ENCODE measurements at regions not wholly inside any gene's neighbourhood (a gene's known extent, or its start where the extent isn't known, plus 50 kb on each side); places are given as distances from the start of the nearest gene placed in this dataset.

DNA sequence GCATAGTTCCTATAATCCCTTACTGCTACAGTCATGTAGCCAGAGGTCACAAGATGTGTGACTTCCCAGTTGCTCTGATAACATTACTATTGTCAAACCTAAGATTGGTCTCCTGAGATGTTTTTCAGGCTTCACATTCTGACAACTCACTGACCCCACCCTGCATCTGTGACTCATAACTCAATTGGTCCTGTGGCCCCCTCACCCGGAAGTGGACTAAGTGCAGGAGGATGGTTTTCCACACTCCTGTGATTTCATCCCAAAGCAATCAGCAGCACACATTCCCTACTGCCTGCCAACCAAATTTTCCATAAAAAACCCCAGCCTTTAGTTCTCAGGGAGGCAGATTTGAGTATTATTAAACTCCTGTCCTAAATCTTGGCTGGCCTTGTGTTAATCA, 564.9 kb upstream of the ZNF385D start:
- Histone ChIP-seq H3K4me1 (ENCODE audit: insufficient read depth) (no peaks in the 10 kb centered on the region), H3K27ac (ENCODE audit: low read depth) (no peak overlapping the region), H3K36me3 (ENCODE audit: insufficient read depth) (no peaks in the 10 kb centered on the region), H3K4me3 (ENCODE audit: low read depth, low read length) (no peak overlapping the region)
- WGBS = 68% methylated on average over 1 of the region's 1 CpG
- no peak for DNase-seq (ENCODE audit: extremely low spot score)

- Histone ChIP-seq H3K4me1 (ENCODE audit: insufficient read depth) (no peaks in the 10 kb centered on the region), H3K36me3 (ENCODE audit: insufficient read depth) (no peaks in the 10 kb centered on the region), H3K27ac (ENCODE audit: low read depth) (no peak overlapping the region), H3K4me3 (ENCODE audit: low read depth, low read length) (no peak overlapping the region)
- DNase-seq (ENCODE audit: extremely low spot score) = no peak
- WGBS = 72% methylated on average over 5 of the region's 5 CpGs
Measured at GRCh38 chr3:22318325-22318724, 567.3 kb upstream of the ZNF385D start.

- Histone ChIP-seq H3K27ac (ENCODE audit: low read depth) (no peak overlapping the region), H3K36me3 (ENCODE audit: insufficient read depth) (no peaks in the 10 kb centered on the region), H3K4me1 (ENCODE audit: insufficient read depth) (no peaks in the 10 kb centered on the region), H3K4me3 (ENCODE audit: low read depth, low read length) (no peak overlapping the region)
- 90% methylated on average over 1 of the region's 1 CpG for WGBS
- DNase-seq (ENCODE audit: extremely low spot score) = no peak
Measured at GRCh38 chr3:22319446-22319845, 568.4 kb upstream of the ZNF385D start.

GRCh38 chr3:22322861-22323260, 571.9 kb upstream of the ZNF385D start:
- 58% methylated on average over 4 of the region's 4 CpGs for WGBS
- no peak for DNase-seq (ENCODE audit: extremely low spot score)
- Histone ChIP-seq H3K36me3 (ENCODE audit: insufficient read depth) (no peaks in the 10 kb centered on the region), H3K4me3 (ENCODE audit: low read depth, low read length) (no peak overlapping the region), H3K27ac (ENCODE audit: low read depth) (no peak overlapping the region), H3K4me1 (ENCODE audit: insufficient read depth) (no peaks in the 10 kb centered on the region)

- Histone ChIP-seq H3K4me1 (ENCODE audit: insufficient read depth) (no peaks in the 10 kb centered on the region), H3K36me3 (ENCODE audit: insufficient read depth) (no peaks in the 10 kb centered on the region), H3K4me3 (ENCODE audit: low read depth, low read length) (no peak overlapping the region), H3K27ac (ENCODE audit: low read depth) (no peak overlapping the region)
- WGBS = 87% methylated on average over 3 of the region's 3 CpGs
- DNase-seq (ENCODE audit: extremely low spot score) = no peak
Measured at GRCh38 chr3:22326305-22326704, 575.3 kb upstream of the ZNF385D start.

GRCh38 chr3:22334996-22335395, 584.0 kb upstream of the ZNF385D start:
- Histone ChIP-seq H3K27ac (ENCODE audit: low read depth) (no peak overlapping the region), H3K36me3 (ENCODE audit: insufficient read depth) (no peaks in the 10 kb centered on the region), H3K4me3 (ENCODE audit: low read depth, low read length) (no peak overlapping the region), H3K4me1 (ENCODE audit: insufficient read depth) (no peaks in the 10 kb centered on the region)
- 80% methylated on average over 1 of the region's 1 CpG for WGBS
- DNase-seq (ENCODE audit: extremely low spot score) = no peak

GRCh38 chr3:22349215-22349851, 598.3 kb upstream of the ZNF385D start:
- WGBS = 56% methylated on average over 3 of the region's 3 CpGs
- Histone ChIP-seq H3K4me1 (ENCODE audit: insufficient read depth) (no peaks in the 10 kb centered on the region), H3K27ac (ENCODE audit: low read depth) (no peak overlapping the region), H3K36me3 (ENCODE audit: insufficient read depth) (no peaks in the 10 kb centered on the region), H3K4me3 (ENCODE audit: low read depth, low read length) (no peak overlapping the region)
- DNase-seq (ENCODE audit: extremely low spot score) = no peak

GRCh38 chr3:22351806-22352205, 600.8 kb upstream of the ZNF385D start:
- no peaks in the 10 kb centered on the region for H3K4me1 ChIP-seq (ENCODE audit: insufficient read depth)
- DNase-seq (ENCODE audit: extremely low spot score) = no peak
- no peaks in the 10 kb centered on the region for H3K36me3 ChIP-seq (ENCODE audit: insufficient read depth)
- no peak overlapping the region for H3K27ac ChIP-seq (ENCODE audit: low read depth)
- 64% methylated on average over 3 of the region's 3 CpGs for WGBS
- no peak overlapping the region for H3K4me3 ChIP-seq (ENCODE audit: low read depth, low read length)

- no peak for DNase-seq (ENCODE audit: extremely low spot score)
- Histone ChIP-seq H3K4me3 (ENCODE audit: low read depth, low read length) (no peak overlapping the region), H3K4me1 (ENCODE audit: insufficient read depth) (no peaks in the 10 kb centered on the region), H3K27ac (ENCODE audit: low read depth) (no peak overlapping the region), H3K36me3 (ENCODE audit: insufficient read depth) (no peaks in the 10 kb centered on the region)
- WGBS = 70% methylated on average over 1 of the region's 1 CpG
Measured at GRCh38 chr3:22353126-22353525, 602.1 kb upstream of the ZNF385D start.

- no peak for DNase-seq (ENCODE audit: extremely low spot score)
- H3K4me1 ChIP-seq (ENCODE audit: insufficient read depth) = no peaks in the 10 kb centered on the region
- WGBS = 94% methylated on average over 1 of the region's 1 CpG
- H3K27ac ChIP-seq (ENCODE audit: low read depth) = no peak overlapping the region
- H3K36me3 ChIP-seq (ENCODE audit: insufficient read depth) = no peaks in the 10 kb centered on the region
- no peak overlapping the region for H3K4me3 ChIP-seq (ENCODE audit: low read depth, low read length)
Measured at GRCh38 chr3:22358334-22358733, 607.3 kb upstream of the ZNF385D start.

DNA sequence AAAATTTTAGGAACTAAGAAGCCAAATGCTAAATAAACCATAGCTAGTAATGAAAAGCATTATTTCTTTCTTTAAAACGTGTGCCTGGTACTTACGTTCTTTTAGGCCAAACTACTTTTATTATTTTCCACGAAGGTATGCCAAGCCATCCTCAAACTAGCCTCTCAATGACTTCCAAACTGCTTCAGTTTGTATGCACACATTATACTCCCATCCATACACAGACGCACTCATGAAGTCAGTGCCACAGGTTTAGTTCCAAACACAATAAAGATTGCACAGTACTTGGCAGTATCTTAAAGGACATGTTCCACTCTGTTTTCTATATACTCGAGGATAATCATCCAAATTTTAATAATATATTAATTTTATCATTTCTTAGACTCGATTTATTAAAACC, 609.2 kb upstream of the ZNF385D start:
- Histone ChIP-seq H3K27ac (ENCODE audit: low read depth) (no peak overlapping the region), H3K36me3 (ENCODE audit: insufficient read depth) (no peaks in the 10 kb centered on the region), H3K4me3 (ENCODE audit: low read depth, low read length) (no peak overlapping the region), H3K4me1 (ENCODE audit: insufficient read depth) (no peaks in the 10 kb centered on the region)
- WGBS = 71% methylated on average over 6 of the region's 6 CpGs
- DNase-seq (ENCODE audit: extremely low spot score) = no peak

GRCh38 chr3:22360970-22361369, 610.0 kb upstream of the ZNF385D start:
- DNase-seq (ENCODE audit: extremely low spot score) = no peak
- H3K27ac ChIP-seq (ENCODE audit: low read depth) = no peak overlapping the region
- 76% methylated on average over 2 of the region's 2 CpGs for WGBS
- no peaks in the 10 kb centered on the region for H3K36me3 ChIP-seq (ENCODE audit: insufficient read depth)
- H3K4me1 ChIP-seq (ENCODE audit: insufficient read depth) = no peaks in the 10 kb centered on the region
- no peak overlapping the region for H3K4me3 ChIP-seq (ENCODE audit: low read depth, low read length)

GRCh38 chr3:22361521-22361920, 610.5 kb upstream of the ZNF385D start:
- Histone ChIP-seq H3K4me1 (ENCODE audit: insufficient read depth) (no peaks in the 10 kb centered on the region), H3K27ac (ENCODE audit: low read depth) (no peak overlapping the region), H3K4me3 (ENCODE audit: low read depth, low read length) (no peak overlapping the region), H3K36me3 (ENCODE audit: insufficient read depth) (no peaks in the 10 kb centered on the region)
- DNase-seq (ENCODE audit: extremely low spot score) = no peak
- 28% methylated on average over 1 of the region's 1 CpG for WGBS

DNA sequence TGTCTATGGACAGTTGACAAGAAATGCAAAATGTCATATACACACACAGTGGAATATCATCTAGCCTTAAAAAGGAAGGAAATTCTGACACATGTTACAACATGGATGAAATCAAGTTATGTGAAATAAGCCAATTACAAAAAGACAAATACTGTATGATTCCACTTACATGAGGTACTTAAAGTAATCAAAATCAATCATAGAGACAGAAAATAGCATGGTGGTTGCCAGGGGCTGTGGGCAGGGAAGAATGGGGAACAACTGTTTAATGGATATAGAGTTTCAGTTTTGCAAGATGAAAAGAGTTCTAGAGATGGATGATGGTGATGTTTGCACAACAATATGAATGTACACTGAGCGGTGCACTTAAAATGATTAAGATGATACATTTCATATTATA, 613.8 kb upstream of the ZNF385D start:
- WGBS = 96% methylated on average over 1 of the region's 1 CpG
- H3K36me3 ChIP-seq (ENCODE audit: insufficient read depth) = no peaks in the 10 kb centered on the region
- no peaks in the 10 kb centered on the region for H3K4me1 ChIP-seq (ENCODE audit: insufficient read depth)
- H3K27ac ChIP-seq (ENCODE audit: low read depth) = no peak overlapping the region
- DNase-seq (ENCODE audit: extremely low spot score) = no peak
- H3K4me3 ChIP-seq (ENCODE audit: low read depth, low read length) = no peak overlapping the region

DNA sequence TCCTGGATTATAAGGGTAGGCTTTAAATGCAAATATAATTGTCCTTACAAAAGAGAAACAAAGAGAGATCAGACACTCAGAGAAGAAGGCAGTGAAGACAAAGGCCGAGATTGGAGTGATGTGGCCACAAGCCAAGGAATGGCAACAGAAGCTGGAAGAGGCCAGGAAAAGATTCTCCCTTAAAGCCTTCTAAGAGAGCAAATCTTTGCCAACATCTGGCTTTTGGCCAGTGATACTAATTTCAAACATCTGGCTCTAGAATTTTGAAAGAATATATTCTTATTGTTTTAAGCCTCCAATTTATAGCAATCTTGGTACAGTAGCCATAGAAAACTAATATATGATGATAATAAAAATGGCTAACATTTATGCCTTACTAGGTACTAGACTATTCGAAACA, 615.8 kb upstream of the ZNF385D start:
- Histone ChIP-seq H3K4me1 (ENCODE audit: insufficient read depth) (no peaks in the 10 kb centered on the region), H3K27ac (ENCODE audit: low read depth) (no peak overlapping the region), H3K36me3 (ENCODE audit: insufficient read depth) (no peaks in the 10 kb centered on the region), H3K4me3 (ENCODE audit: low read depth, low read length) (no peak overlapping the region)
- WGBS = 66% methylated on average over 2 of the region's 2 CpGs
- no peak for DNase-seq (ENCODE audit: extremely low spot score)
